Rectal smooth muscle tissue (tissue), 1 donor: ENCODE measurements at regions not wholly inside any gene's neighbourhood (a gene's known extent, or its start where the extent isn't known, plus 50 kb on each side); places are given as distances from the start of the nearest gene placed in this dataset.
"Not testable (repeated sequence)": the region's sequence is repeated elsewhere in the genome, so short reads cannot be mapped to it uniquely, and the experiment has no call there.

Experiments used
- H3K27ac ChIP-seq: one replicate; pipeline ENCODE4 v1.7.0; 2013; ENCODE audit warnings: low read depth, low read length, inconsistent platforms
- H3K27me3 ChIP-seq: one replicate; pipeline ENCODE4 v1.7.0; 2013; ENCODE audit warnings: low read length; ENCODE audit not compliant: control insufficient read depth, insufficient read depth
- H3K36me3 ChIP-seq: one replicate; pipeline ENCODE4 v1.7.0; 2013; ENCODE audit warnings: low read length; ENCODE audit not compliant: control insufficient read depth, insufficient read depth
- H3K4me1 ChIP-seq: one replicate; pipeline ENCODE4 v1.7.0; 2013; ENCODE audit warnings: low read length; ENCODE audit not compliant: control insufficient read depth, insufficient read depth
- H3K4me3 ChIP-seq: one replicate; pipeline ENCODE4 v1.7.0; 2013; ENCODE audit warnings: low read length
- H3K9ac ChIP-seq: one replicate; pipeline ENCODE4 v1.7.0; 2013; ENCODE audit warnings: low read length

DNA sequence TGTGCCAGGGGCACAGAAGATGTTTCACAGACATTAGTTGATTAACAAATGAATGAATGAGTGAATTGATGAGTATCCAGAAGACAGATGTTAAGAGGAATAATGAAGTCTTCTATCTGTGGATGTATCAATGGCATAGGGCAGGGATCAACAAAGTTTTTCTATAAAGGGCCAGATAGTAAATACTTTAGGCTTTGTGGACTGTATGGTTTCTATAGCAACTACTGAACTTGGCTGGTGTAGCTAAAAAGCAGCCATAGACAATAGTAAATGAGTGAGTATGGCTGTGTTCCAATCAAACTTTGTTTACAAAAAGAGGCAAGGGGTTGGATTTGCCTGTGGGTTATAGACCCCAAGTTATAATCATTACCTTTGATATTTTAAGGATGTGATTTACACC is 144.0 kb downstream of the PRL start:
- Histone ChIP-seq H3K27me3 (no peaks in the 10 kb centered on the region), H3K4me3 (no peak overlapping the region), H3K36me3 (no peaks in the 10 kb centered on the region), H3K27ac (no peak overlapping the region), H3K9ac (no peak overlapping the region), H3K4me1 (peaks cover 9% of the 10 kb centered on the region)

DNA sequence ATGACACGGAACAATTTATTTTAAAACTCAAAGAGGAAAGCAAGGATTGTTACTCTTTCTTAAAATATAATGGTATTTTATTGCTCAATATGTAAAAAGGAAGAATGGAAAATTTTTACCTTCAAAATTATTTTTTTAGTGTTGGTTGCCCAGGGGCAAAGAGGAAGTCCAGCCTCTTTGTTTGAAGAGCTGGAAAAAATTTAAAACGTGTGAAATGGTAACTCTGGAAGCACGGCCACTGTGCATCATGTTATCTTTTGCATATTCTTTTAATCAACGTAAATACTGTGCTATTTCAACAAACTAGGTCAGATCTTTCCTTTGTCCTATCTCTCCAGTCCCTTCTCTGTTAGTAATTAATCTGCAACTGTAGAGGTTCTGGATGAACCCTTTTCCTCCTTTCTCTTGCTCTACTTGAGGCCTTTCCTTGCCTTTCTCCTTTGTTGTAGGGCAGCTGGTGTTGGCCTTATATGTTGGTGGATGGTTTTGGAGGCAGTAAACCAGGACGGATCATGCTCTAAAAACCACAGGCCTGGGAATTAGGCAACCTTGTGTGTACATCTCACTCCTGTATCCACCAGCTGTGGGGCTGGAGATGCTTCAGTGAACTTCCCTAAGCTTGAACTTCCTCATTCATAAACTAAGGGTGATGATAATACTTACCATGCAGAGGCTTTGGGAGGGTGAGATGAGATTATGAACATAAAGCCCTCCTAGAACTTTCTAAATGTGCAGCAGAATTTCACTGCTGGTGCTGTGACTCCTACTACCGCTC is 143.3 kb downstream of the PRL start:
- peaks cover 7% of the 10 kb centered on the region for H3K4me1 ChIP-seq

GRCh38 chr6:22155551-22155950 is 141.3 kb downstream of the PRL start:
- no peak overlapping the region for H3K4me3 ChIP-seq
- H3K4me1 ChIP-seq, result no peaks in the 10 kb centered on the region
- no peak overlapping the region for H3K9ac ChIP-seq
- H3K27ac ChIP-seq, result no peak overlapping the region
- no peaks in the 10 kb centered on the region for H3K36me3 ChIP-seq
- H3K27me3 ChIP-seq, result no peaks in the 10 kb centered on the region

More for the DNA sequence above, 143.3 kb downstream of the PRL start:
- H3K36me3 ChIP-seq, result no peaks in the 10 kb centered on the region
- H3K27ac ChIP-seq, result no peak overlapping the region
- H3K27me3 ChIP-seq, result no peaks in the 10 kb centered on the region
- no peak overlapping the region for H3K9ac ChIP-seq
- no peak overlapping the region for H3K4me3 ChIP-seq

GRCh38 chr6:22157233-22157632 is 139.6 kb downstream of the PRL start:
- Histone ChIP-seq H3K27me3 (no peaks in the 10 kb centered on the region), H3K36me3 (no peaks in the 10 kb centered on the region), H3K4me1 (no peaks in the 10 kb centered on the region), H3K27ac (no peak overlapping the region), H3K9ac (no peak overlapping the region), H3K4me3 (no peak overlapping the region)

DNA sequence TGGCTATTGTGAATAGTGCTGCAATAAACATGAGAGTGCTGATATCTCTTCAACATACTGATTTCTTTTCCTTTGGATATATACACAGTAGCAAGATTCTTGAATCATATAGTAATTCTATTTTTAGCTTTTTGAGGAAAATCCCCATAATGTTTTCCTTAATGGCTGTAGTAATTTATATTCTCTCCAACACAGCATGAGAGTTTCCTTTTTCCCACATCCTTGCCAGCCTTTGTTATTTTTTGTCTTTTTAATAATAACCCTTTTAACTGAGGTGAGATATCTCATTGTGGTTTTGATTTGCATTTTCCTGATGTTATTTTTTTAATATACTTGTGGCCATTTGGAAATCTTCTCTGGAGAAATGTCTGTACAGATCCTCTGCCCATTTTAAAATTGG is 132.6 kb downstream of the PRL start:
- no peak overlapping the region for H3K27ac ChIP-seq
- H3K4me1 ChIP-seq, result no peaks in the 10 kb centered on the region
- no peak overlapping the region for H3K9ac ChIP-seq
- H3K4me3 ChIP-seq, result no peak overlapping the region
- H3K36me3 ChIP-seq, result no peaks in the 10 kb centered on the region
- H3K27me3 ChIP-seq, result no peaks in the 10 kb centered on the region

DNA sequence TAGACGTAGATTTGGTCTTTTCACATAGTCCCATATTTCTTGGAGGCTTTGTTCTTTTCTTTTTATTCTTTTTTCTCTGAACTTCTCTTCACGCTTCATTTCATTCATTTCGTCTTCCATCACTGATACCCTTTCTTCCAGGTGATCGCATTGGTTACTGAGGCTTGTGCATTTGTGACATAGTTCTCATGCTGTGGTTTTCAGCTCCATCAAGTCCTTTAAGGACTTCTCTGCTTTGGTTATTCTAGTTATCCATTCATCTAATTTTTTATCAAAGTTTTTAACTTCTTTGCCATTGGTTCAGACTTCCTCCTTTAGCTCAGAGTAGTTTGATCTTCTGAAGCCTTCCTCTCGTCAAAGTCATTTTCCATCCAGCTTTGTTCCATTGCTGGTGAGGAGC is 125.8 kb downstream of the PRL start:
- H3K9ac ChIP-seq, H3K36me3 ChIP-seq, H3K4me3 ChIP-seq, H3K27ac ChIP-seq, H3K27me3 ChIP-seq, H3K4me1 ChIP-seq: not testable (repeated sequence)

GRCh38 chr6:22171885-22172284 is 125.0 kb downstream of the PRL start:
- H3K27ac ChIP-seq, H3K36me3 ChIP-seq, H3K4me3 ChIP-seq, H3K9ac ChIP-seq, H3K27me3 ChIP-seq, H3K4me1 ChIP-seq: not testable (repeated sequence)

DNA sequence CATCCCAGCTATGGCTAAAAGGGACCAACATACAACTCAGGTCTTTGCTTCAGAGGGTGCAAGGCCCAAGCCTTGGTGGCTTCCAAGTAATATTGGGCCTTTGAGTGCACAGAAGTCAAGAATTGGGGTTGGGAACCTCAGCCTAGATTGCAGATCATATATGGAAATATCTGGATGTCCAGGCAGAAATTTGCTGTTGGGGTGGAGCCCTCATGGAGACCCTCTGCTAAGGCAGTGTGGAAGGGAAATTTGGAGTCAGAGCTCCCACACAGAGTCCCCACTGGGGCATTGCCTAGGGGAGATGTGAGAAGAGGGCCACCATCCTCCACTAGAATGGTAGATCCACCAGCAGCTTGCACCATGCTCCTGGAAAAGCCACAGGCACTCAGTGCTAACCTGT is 123.5 kb downstream of the PRL start:
- Histone ChIP-seq H3K36me3 (no peaks in the 10 kb centered on the region), H3K9ac (no peak overlapping the region), H3K4me1 (no peaks in the 10 kb centered on the region), H3K4me3 (no peak overlapping the region), H3K27me3 (no peaks in the 10 kb centered on the region), H3K27ac (no peak overlapping the region)

DNA sequence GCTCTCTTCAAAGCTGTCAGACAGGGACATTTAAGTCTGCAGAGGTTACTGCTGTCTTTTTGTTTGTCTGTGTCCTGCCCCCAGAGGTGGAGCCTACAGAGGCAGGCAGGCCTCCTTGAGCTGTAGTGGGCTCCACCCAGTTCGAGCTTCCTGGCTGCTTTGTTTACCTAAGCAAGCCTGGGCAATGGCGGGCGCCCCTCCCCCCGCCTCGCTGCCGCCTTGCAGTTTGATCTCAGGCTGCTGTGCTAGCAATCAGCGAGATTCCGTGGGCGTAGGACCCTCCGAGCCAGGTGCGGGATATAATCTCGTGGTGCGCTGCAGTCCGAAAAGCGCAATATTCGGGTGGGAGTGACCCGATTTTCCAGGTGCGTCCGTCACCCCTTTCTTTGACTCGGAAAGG is 116.6 kb downstream of the PRL start:
- not testable (repeated sequence) for H3K4me1 ChIP-seq, H3K9ac ChIP-seq, H3K27me3 ChIP-seq, H3K27ac ChIP-seq, H3K36me3 ChIP-seq, H3K4me3 ChIP-seq

GRCh38 chr6:22184371-22184770 is 112.5 kb downstream of the PRL start:
- no peaks in the 10 kb centered on the region for H3K36me3 ChIP-seq
- H3K4me3 ChIP-seq, result no peak overlapping the region
- no peaks in the 10 kb centered on the region for H3K27me3 ChIP-seq
- H3K27ac ChIP-seq, result no peak overlapping the region
- no peak overlapping the region for H3K9ac ChIP-seq
- no peaks in the 10 kb centered on the region for H3K4me1 ChIP-seq

- H3K27ac ChIP-seq, result no peak overlapping the region
- no peaks in the 10 kb centered on the region for H3K4me1 ChIP-seq
- no peaks in the 10 kb centered on the region for H3K27me3 ChIP-seq
- no peaks in the 10 kb centered on the region for H3K36me3 ChIP-seq
- H3K9ac ChIP-seq, result no peak overlapping the region
- H3K4me3 ChIP-seq, result no peak overlapping the region
Measured at GRCh38 chr6:22189946-22190345, 106.9 kb downstream of the PRL start.

- Histone ChIP-seq H3K4me1 (no peaks in the 10 kb centered on the region), H3K27ac (no peak overlapping the region), H3K27me3 (no peaks in the 10 kb centered on the region), H3K4me3 (no peak overlapping the region), H3K36me3 (no peaks in the 10 kb centered on the region), H3K9ac (no peak overlapping the region)
Measured at GRCh38 chr6:22194188-22194921, 102.5 kb downstream of the PRL start.

DNA sequence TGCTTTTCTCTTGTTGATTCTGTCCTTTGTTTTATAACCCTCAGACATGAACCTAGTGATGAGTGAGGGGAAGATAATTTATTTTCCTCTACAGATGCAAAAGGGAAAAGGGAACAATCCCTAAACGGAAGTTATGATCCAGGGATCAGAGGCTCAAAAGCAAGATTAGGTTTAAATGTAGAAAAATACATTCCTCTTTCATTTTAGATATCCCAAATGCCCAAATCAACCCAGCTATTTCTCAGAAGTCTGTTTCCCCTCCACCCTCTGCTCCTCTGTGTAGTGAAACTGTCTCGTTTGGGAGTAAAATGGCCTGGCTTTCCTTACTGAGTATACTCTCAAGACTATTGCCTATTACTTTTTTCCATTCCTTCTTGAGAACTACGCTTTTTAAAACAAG is 97.1 kb downstream of the PRL start:
- no peak overlapping the region for H3K4me3 ChIP-seq
- H3K27me3 ChIP-seq, result no peaks in the 10 kb centered on the region
- no peaks in the 10 kb centered on the region for H3K36me3 ChIP-seq
- H3K27ac ChIP-seq, result no peak overlapping the region
- H3K9ac ChIP-seq, result no peak overlapping the region
- H3K4me1 ChIP-seq, result no peaks in the 10 kb centered on the region
